Fibroblast of skin of right biceps (primary cell): ENCODE measurements at regions not wholly inside any gene's neighbourhood (a gene's known extent, or its start where the extent isn't known, plus 50 kb on each side); places are given as distances from the start of the nearest gene placed in this dataset.

ENCODE experiments used
- DNase-seq: peaks from one replicate; pipeline ENCODE4 v3.0.0-alpha.2; 2013

- no peak for DNase-seq
Measured at GRCh38 chr12:126742241-126742641, 1524.7 kb upstream of the TMEM132C start.

- DNase-seq: peak; percentile 7
Measured at GRCh38 chr12:126747530-126748149, 1519.3 kb upstream of the TMEM132C start.

GRCh38 chr12:126752021-126752420 lies 1514.9 kb upstream of the TMEM132C start:
- no peak for DNase-seq

GRCh38 chr12:126757326-126757725 lies 1509.6 kb upstream of the TMEM132C start:
- DNase-seq: no peak

- no peak for DNase-seq
Measured at GRCh38 chr12:126760092-126760491, 1506.9 kb upstream of the TMEM132C start.

- DNase-seq: no peak
Measured at GRCh38 chr12:126761420-126761819, 1505.5 kb upstream of the TMEM132C start.

- DNase-seq: no peak
Measured at GRCh38 chr12:126762150-126762549, 1504.8 kb upstream of the TMEM132C start.

- no peak for DNase-seq
Measured at GRCh38 chr12:126763359-126763758, 1503.6 kb upstream of the TMEM132C start.

- DNase-seq: no peak
Measured at GRCh38 chr12:126767334-126767733, 1499.6 kb upstream of the TMEM132C start.

- no peak for DNase-seq
Measured at GRCh38 chr12:126768517-126768916, 1498.5 kb upstream of the TMEM132C start.

- DNase-seq: no peak
Measured at GRCh38 chr12:126770188-126770587, 1496.8 kb upstream of the TMEM132C start.

- DNase-seq: peak; percentile 15
Measured at GRCh38 chr12:126772171-126772864, 1494.7 kb upstream of the TMEM132C start.

- DNase-seq: no peak
Measured at GRCh38 chr12:126773012-126773411, 1494.0 kb upstream of the TMEM132C start.

GRCh38 chr12:126773491-126773890 lies 1493.5 kb upstream of the TMEM132C start:
- DNase-seq: no peak

GRCh38 chr12:126776026-126776655 lies 1490.8 kb upstream of the TMEM132C start:
- DNase-seq: no peak

GRCh38 chr12:126780343-126780742 lies 1486.6 kb upstream of the TMEM132C start:
- no peak for DNase-seq

GRCh38 chr12:126781593-126781992 lies 1485.4 kb upstream of the TMEM132C start:
- no peak for DNase-seq

GRCh38 chr12:126782083-126782482 lies 1484.9 kb upstream of the TMEM132C start:
- DNase-seq: no peak

- peak; percentile 3 for DNase-seq
Measured at GRCh38 chr12:126784328-126784921, 1482.5 kb upstream of the TMEM132C start.

- DNase-seq: no peak
Measured at GRCh38 chr12:126789963-126790362, 1477.0 kb upstream of the TMEM132C start.

GRCh38 chr12:126791122-126791521 lies 1475.8 kb upstream of the TMEM132C start:
- DNase-seq: no peak

- no peak for DNase-seq
Measured at GRCh38 chr12:126792411-126792810, 1474.6 kb upstream of the TMEM132C start.

GRCh38 chr12:126797525-126797924 lies 1469.4 kb upstream of the TMEM132C start:
- DNase-seq: no peak

GRCh38 chr12:126798449-126798848 lies 1468.5 kb upstream of the TMEM132C start:
- DNase-seq: no peak
